GM19240 (cell line): ENCODE measurements at regions not wholly inside any gene's neighbourhood (a gene's known extent, or its start where the extent isn't known, plus 50 kb on each side); places are given as distances from the start of the nearest gene placed in this dataset.

Experiments
- DNase-seq: peaks from one replicate; pipeline ENCODE4 v3.0.0; 2011; ENCODE audit warnings: low spot score; ENCODE audit not compliant: insufficient read length

DNA sequence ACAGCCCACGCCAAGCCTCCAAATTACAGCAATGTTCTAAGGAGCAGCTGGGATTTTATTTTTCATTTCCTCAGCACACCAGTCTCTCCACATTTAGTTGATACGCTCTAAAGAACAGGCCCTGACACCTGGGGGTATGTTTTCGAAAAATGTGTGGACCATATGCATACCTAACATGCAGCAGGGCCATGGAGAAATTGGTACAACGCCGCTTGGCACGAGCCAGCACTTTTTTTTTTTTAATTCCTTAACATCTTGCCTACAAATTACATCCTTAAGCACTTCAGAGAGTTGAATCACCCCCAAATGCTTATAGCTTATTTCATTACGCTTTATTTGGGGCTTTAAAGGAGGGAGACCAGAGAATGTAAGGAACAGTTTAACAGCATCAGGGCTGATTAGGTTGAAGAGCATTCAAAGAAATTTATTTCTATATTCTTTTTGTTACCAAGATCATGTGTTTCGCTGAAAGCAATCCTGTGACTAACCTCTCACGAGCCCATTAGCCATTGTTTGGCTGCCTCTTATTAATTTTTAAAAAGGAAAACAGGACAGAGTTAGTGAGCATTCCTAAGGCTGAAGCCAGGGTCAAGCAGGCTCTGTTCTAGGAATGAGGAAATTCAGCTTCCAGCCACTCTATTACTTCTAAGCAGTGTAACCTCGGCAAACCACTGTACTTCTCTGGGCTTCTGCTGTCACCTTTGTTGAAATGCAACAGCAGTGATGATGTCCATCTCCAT is 173.8 kb downstream of the ACTL7B start:
- no peak for DNase-seq

DNA sequence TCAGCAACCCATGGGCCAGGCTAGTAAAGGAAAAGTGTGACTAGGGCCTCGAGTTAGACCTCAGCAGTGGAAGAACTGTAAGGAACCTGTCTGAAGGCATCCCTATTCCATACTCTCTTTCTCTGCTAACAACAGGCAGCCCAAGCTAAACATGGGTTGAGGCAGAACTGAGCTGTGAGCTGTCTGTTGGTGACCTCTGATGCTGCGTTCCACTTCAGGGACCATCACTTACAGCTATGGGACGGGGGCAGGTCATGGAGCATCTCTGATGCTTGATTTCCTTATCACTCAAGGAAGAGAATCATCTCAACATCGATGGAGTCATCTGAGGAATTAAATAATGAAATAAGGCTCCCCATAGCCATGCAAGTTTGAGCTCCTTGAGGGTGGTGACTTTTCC is 174.8 kb downstream of the ACTL7B start:
- no peak for DNase-seq

DNA sequence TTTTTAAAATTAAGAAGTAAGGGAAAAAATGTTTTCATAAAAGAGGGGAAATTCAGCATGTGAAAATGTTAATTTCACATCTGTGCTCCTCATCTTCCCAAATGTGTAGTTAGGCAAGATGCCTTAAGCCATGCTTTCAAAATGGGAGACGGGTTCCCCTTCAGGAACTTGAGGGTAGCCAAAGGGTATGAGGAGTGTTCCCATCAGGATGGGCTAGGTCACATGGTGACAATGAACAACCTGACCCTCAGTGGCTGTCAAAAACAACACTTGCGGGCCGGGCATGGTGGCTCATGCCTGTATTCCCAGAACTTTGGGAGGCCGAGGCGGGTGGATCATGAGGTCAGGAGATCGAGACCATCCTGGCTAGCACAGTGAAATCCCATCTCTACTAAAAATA is 178.0 kb downstream of the ACTL7B start:
- DNase-seq, result no peak

- DNase-seq, result no peak
Measured at GRCh38 chr9:108676355-108676754, 179.4 kb downstream of the ACTL7B start.

GRCh38 chr9:108675708-108676107 is 180.1 kb downstream of the ACTL7B start:
- no peak for DNase-seq

DNA sequence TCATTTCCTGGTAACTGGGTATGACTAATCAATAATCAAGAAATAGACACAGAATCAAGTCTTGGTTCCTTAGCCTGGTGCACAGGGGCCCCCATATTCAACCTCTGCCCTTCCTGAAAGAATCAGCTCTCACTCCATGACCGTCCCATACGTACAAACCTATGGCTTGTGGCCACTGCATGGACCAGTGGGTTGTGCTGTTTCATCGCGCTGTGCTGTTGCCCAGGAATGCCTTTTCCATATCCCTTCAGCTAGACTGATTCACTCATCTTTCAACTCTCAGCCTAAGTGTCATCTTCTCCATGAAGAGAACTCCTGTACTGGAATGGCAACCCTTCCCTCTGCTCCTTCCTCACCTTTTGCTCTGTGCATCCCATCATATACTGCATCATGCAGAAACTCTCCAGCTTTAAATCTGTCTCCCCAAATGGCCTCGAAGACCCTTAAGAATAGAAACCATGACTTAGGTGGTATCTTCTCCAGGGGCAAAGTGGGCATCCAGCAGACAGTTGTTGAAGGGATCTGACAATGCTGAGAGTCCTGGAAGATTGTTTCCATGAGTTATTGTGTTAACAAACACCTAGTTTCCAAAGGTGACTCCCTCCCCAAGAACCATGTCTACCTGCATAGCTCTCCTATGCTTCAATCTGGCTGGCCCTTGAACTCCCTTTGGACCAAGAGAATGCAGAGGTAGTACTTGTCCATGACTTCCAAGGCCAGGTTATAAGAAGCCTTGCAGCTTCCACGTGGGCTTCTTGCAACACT is 180.8 kb downstream of the ACTL7B start:
- no peak for DNase-seq

- DNase-seq, result no peak
Measured at GRCh38 chr9:108673386-108673785, 182.4 kb downstream of the ACTL7B start.

- DNase-seq, result no peak
Measured at GRCh38 chr9:108672475-108673190, 183.2 kb downstream of the ACTL7B start.

DNA sequence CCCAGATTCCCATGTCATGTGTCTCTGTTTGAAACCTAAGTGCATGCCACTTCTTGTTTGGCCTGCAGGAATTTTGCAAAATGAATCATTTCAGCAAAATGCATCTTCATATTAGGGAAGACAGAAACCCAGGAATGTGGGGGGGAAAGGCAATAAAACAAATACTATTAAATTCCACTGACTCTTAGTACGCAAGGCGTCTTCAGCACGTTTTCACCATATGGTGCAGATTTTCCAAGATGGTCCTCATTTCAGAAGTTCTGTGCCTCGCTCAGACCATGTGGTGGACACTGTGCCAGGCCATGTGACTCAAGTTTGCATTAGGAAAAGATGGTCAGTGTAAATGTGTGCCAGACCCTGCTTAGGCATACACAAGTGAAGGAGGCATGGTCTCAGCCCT is 184.0 kb downstream of the ACTL7B start:
- no peak for DNase-seq

DNA sequence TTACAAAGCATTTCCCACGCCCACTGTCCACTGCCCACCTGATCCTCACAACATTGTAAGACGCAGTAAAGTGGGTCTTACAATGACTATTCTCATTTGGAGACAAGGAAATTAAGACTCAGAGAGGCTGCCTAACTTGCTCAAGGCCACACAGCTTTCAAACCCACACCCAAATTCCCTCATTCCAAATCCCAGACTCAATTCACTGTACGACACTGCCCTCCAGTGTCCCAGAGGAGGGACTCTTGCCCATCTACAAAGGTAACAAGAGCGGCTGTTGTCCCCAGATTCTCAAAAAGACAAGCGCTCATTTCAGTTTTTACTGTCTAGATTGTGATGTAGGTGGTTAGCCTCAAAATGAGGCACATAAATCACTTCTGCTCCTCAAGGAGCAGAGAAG is 184.6 kb downstream of the ACTL7B start:
- DNase-seq, result no peak

DNA sequence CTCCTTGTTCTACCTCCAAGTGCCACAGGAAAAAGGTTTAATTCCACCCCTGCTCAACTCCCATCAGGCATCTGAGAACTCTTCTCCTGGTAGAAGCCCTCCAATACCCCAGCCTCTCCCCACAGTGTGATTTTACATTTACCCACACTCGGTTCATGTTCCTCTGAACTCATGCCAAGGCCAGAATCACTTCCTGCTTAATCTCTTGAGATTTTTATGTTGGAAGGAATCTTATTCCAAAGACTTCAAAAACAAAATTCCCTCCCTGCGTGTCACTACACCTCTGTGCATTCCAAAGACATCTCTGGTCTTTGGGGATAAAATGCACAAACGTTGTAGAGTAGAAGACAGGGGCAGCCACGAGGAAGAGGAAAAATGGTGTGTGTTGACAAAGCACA is 186.8 kb downstream of the ACTL7B start:
- no peak for DNase-seq

DNA sequence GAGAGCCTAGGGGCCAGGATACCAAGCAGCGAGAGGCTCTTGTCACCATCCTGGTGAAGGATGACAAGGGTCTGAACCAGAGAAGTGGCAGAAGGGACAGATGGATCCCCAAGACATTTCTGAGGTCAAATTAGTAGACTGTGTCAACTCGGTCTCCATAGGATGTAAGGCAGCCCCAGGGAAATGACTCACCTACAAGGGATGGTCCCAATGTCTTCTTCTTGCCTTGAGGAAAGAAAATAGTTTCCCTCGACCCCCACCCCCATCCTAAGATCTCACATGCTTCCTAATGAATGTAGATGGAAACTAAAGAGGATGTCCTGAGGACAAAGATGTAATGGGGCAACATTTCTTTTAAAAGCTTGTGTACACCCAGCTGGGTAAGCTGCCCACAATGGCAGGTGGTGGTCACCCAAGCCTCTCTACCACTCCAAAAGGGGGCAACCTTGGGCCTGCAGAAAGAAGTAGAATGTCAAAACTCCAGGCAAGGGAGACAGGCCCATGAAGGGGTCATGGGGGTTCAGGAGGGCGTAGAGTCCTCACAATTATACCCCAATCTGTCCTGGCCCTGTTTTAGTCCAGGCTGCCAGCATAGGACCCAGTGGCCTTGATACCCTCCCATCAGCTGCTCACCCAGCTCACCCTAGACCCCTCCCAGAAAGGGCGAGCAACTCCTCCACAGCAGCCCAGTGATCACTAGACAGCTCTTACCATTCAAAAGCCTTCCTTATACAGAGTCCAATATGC is 187.4 kb downstream of the ACTL7B start:
- DNase-seq, result no peak

DNA sequence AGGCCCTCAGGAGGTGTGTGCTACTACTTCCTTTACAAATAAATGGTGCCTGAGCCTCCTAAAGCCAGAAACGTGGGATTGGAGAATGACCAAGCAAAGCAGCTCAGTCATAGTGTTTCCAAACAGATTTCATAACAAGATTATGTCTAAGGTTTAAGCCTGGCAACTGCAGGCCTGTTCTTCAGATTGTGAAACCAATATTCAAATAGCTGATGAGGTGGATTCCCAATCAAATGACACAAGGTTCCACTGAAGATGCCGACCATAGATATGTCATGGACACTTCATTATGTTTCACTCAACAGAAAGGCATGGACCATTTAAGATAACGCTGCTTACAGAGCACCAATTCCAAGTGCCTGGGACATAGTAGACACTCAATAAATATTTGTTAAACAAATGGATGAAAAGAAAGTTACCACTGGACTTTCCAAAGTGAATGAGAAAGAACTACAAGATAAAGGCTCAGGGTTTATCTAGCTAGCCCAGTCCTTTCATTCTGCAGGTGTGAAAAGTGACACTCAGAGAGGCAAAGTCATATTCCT is 189.5 kb downstream of the ACTL7B start:
- DNase-seq, result no peak

DNA sequence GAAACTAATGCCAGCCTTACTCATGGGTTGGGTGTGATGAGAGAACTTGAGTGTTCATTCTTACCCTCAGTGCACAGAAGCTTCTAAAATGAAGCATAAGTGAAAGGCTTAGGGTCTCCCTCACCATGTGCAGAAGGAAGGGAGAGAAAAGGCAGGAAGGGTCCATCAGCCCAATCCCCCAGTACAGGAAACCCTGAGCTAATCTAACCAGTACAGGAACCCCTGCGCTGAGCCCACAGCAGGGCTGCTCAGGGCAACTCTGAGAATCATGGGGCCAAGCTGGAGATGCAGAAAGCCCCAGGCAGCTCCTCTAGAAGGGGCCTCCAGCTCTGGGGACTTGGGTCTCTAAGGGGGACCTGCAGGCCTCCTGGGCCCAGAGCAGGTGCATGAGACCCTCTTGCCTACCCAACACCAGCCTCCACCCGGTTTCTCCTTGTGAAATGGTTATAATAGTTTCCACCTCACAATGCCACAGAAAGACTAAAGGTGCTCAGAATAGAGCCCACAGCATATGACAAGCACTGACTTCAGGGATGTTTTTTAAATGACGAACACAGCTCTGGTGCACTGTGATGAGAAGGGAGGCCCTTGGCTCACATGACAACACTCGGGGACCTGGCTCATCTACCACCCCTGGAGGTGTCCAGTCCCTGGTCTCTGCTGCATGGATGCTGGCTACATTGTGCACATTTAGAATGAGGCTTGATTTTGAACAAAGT is 190.1 kb downstream of the ACTL7B start:
- no peak for DNase-seq

GRCh38 chr9:108664309-108665255 is 191.2 kb downstream of the ACTL7B start:
- DNase-seq, result no peak

DNA sequence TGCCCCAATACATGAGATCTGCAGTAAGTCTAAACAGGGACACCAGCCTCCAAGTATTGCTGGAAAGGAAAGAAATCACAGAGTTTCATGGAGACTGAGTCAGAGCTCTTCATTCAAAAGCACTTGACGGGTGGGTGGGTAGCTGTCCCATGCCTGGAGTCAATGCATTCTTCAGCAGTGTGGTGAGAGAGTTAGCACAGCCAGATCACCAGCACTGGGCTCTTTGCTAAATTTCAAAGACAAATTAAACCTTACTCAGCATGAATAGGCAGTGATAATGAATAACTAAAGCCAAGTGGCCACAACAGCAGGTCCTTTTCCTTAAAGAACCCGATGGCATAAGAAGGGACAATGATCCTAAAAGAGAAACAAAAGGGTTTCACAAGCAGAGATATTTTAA is 192.4 kb downstream of the ACTL7B start:
- no peak for DNase-seq

- no peak for DNase-seq
Measured at GRCh38 chr9:108662956-108663355, 192.8 kb downstream of the ACTL7B start.

- no peak for DNase-seq
Measured at GRCh38 chr9:108662091-108662875, 193.5 kb downstream of the ACTL7B start.

- no peak for DNase-seq
Measured at GRCh38 chr9:108656566-108656965, 199.2 kb downstream of the ACTL7B start.
